Activated CD4-positive, alpha-beta T cell treated with anti-CD3 and anti-CD28 coated beads, Interleukin-2, Interleukin-6, amounts not matched to agents 100 ng/mL and 50 ng/mL, durations not matched to agents 16 hours and 8 hours (primary cell): ENCODE measurements at regions not wholly inside any gene's neighbourhood (a gene's known extent, or its start where the extent isn't known, plus 50 kb on each side); places are given as distances from the start of the nearest gene placed in this dataset.

Source experiments
- DNase-seq: peaks from one replicate; pipeline ENCODE4 v3.0.0-alpha.2; 2020

DNA sequence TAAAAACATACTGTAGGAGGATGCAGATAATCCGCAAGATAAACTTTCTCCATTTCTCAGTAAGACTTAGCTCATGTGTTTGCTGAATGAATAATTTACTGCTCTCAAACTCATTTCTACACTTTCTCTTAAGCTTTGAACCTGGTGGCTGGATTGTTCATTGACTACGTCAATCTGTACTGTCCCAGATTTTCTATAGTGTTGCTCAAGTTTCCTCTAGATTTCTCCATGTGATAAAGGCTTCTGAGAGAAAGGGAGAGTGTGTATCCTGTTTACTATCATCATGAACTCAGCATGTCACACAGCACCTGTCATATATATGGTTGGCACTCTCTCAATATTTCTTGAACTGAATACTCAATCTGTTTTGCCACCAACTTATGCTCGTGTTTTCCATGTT, 518.0 kb upstream of the TBX3 start:
- DNase-seq = no peak

GRCh38 chr12:115199831-115200230, 515.9 kb upstream of the TBX3 start:
- no peak for DNase-seq

DNA sequence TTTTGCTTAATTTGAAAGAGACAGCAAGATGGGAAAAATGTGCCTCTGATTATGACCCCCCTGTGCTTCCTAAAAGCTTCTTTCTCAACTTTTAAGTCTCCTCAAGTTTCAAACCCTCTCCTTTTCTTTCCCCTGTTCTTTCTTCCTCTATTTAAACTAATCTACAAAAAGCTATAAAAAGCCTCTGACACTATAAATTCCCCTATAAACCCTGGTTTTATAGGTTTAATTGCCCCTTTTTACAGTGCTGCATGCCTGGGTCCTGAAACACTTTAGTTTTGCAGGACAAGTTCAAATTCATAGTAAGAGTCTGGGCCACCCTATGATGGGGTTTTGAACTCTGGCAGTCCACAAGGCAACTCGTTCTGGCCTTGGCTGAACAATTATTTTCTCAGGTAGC, 510.9 kb upstream of the TBX3 start:
- no peak for DNase-seq

GRCh38 chr12:115194448-115194847, 510.5 kb upstream of the TBX3 start:
- no peak for DNase-seq

- DNase-seq = no peak
These were observed 507.4 kb upstream of the TBX3 start for GRCh38 chr12:115191342-115191741.

DNA sequence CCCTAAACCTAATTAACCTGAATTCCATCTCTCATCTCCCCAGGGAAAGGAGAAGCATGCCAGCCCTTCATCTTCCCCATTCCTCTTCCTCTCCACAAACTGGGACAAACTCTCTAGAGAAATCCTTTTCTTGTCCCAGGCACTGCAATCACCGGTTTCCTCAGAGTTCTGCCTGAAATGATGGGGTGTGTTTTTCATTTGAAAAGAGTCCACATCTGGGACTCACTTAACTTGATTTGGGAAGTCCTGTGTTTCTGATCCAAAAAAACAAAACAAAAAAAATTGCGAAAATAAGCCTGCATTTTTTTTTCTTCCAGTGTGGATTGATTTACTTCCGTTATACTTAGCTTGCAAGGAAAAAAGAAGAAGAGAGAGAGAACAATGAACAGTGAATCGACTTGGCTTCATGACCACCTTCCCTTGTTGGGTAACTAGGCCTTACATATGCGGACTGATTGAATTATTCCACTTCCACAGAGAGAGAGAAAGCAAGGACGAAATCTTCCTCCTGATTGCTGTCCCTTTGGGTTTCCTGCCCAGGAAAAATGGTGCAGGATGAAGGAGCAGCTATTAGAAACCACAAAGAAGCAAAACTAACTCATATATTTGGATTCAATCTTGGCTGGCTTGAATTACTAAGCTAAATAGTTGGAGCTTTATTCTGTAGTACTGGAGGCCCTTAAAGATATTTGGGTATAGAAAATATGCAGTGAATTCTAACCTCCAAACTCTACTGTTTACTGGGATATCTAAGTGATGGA, 506.2 kb upstream of the TBX3 start:
- DNase-seq = no peak

DNA sequence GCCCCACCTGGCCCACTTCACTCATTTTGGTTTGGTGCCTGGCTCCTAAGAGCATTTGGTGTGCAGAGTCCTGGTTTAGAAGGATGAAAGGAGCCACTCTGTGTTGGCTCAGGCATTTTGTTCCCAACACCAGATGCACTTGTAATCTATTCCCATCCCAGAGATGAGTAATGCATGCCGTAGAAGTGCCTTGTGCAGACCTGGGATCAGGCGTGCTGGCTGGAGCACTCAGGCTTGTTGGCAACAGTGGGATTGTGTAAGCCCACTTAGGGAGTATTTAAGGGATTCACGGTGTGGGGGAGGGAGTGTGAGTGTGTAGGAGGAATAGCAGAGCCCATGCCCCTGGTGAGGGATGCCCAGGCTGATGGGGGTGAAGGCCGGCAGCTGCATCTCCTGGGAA, 501.5 kb upstream of the TBX3 start:
- DNase-seq = no peak

DNA sequence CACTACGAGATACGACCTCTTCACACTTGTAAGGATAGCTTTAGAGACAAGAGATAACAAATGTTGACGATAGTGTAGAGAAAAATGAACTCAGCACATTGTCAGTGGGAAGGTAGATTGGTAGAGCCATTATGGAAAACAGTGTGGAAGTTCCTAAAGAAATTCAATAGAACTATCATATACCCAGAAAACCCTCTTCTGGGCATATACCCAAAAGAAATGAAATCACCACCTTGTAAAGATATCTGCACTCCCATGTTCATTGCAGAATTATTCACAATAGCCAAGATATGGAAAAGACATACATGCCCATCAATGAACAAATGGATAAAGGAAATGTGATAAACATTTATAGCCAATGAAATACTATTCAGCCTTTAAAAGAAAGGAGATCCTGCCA, 499.8 kb upstream of the TBX3 start:
- no peak for DNase-seq

DNA sequence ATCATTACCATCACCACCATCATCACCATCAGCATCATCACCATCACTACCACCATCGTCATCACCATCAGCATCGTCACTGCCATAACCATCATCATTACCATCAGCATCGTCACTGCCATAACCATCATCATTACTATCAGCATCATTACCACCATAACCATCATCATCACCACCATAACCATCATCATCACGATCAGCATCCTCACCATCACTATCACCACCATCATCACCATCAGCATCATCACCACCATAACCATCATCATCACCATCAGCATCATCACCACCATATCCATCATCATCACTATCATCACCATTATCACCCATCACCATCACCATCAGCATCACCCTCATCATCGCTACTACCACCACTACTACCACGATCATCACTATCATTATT, 493.9 kb upstream of the TBX3 start:
- DNase-seq = no peak

DNA sequence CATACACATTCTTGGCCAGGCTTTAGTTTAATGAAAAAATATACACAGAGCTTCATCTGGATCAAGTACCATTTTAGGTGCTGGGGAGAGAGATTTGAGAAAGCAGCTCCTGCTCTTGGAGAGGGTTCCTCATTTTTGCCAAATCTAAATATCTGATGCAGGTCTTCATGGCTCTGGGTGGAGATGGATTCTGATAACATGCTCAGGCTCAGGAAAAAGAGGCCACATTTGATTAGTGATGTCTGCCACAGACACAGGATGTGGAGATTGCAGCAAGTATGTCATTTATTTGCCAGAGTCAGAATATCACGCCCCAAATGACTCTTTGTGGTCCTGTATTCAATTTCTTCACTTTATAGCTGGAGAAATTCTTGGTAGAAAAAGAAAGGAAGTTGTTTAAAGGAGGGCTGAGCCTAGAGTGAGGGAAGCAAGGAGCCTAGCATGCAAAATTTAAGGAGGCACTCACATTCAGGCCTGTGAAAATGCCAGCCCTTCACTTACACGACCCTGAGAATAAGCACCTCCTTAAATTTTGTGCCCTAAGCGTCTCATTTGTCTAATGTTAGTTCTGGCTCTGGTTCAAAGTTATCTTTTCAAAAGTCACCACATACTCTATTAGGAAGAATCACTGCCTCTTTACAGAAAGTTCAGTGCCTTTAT, 492.9 kb upstream of the TBX3 start:
- no peak for DNase-seq

GRCh38 chr12:115174920-115175319, 490.9 kb upstream of the TBX3 start:
- DNase-seq = no peak

DNA sequence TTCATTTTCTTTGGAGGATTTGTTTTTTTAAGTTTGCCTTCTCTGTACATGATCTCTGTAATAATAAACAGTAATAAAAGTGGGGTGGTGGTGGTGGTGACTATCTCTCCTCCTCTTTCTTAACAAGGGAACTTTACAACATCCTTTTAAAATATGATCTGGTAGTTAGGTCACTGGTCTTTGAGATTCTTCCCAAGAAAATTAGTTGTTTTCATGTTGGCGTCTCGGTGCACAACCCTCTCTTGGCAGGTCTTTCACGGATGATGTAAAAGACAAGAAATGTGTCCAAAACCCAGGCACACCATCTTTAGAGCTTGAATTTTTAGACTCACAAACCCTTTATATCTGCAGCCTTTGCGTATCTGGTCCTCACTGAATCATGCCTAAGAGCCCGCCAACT, 488.5 kb upstream of the TBX3 start:
- no peak for DNase-seq

DNA sequence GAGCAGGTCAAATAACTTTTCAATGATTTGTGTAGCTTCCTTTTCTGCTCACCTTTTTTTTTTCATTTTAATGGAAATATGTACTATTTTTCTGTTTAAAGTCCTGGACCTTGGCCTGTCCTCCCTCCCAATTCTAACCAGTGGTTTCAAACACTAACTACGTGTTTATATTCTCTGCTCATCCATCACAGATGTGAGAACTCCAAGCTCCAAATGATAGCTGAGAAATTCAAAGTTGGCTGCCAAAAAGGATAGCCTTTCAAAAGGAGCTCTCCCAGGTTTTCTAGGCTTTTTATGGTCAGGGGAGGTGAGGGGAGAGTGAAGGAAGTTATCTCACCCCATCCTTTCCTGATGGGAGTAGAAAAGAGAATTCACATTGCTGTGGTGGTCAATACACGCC, 486.0 kb upstream of the TBX3 start:
- no peak for DNase-seq

- DNase-seq = no peak
These were observed 482.8 kb upstream of the TBX3 start for GRCh38 chr12:115166698-115167315.

DNA sequence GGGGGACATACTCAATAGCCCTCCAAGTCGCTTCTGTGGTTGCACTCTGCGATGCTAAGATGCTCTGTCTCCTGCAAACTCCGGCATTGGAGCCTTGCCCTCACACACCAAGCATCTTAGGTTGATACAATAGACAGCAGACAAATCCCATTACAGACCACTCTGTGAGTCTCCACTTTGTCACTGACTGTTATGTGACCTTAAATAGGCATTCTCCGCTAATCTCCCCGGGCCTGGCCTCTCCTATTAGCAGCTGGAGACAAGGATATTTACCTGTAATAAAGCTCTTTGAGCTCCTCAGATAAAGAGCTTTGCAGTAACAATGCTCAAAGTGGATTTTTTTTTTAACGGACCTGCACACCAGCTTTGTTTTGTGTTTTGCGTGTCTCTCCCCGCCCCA, 479.7 kb upstream of the TBX3 start:
- no peak for DNase-seq

GRCh38 chr12:115160271-115161128, 476.5 kb upstream of the TBX3 start:
- no peak for DNase-seq

DNA sequence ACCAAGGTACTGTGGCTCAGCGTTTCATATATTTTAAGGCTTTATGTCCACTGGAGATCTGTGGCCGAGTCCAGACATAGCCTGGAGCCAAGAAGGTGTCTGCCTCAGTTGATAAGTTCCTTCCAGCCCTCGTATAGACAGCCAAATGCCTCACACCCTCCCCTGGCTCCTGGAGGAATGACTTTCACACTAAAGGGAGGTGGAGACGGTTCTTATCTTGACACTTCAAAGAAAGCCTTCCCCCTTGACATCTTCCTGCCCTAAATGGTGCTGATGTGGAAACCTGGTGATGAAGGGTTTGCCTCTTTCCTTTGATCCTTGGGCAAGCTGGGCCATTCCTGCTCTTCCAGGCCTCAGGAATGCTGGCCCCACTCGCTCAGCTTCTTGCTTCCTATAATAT, 474.8 kb upstream of the TBX3 start:
- DNase-seq = no peak

- no peak for DNase-seq
These were observed 472.0 kb upstream of the TBX3 start for GRCh38 chr12:115155665-115156645.

DNA sequence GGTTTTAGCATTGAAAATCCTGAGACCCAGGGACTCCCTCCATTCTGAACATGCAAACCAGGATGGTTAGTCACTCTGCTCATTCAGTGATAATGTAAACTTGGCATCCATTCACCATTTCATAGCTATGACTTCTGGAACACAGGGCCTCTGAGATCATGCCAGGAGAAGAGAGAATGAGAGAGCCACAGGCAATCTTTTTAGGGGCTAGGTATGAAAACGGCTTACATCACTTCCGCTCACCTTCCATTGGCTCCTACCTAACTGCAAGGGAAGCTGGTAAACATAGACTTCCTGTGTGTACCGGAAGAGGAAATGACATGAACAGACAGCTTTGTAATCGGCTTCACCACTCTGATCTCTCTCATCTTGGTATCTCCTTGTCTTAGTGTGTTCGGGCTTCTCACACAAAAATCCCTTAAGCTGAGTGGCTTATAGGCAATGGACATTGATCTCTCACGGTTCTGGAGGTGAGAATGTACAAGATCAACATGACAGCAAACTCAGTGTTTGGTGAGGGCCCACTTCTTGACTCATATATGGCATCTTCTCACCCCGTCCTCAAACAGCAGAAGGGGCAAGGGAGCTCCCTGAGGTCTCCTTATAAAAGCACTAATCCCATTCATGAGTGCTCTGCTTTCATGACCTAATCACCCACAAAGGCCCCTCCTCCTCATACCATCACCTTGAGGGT, 465.9 kb upstream of the TBX3 start:
- no peak for DNase-seq

DNA sequence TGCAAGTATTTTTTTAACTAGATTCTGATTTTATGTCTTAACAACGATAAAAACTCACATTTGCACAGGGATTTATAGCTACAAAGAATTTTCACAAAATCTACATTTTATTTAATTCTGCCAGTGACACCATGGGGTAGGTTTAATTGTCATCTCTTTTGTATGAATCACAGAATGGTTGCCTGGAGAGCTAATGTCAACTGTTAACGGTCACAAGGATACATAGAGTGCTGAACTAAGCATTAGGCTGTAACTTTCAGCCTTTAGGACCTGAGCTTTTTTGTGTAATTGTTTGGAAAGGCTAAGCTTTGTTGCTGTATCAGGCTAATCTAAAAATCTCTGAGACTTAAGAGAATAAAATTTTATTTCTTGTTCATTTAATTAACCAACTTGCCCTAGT, 465.3 kb upstream of the TBX3 start:
- no peak for DNase-seq

DNA sequence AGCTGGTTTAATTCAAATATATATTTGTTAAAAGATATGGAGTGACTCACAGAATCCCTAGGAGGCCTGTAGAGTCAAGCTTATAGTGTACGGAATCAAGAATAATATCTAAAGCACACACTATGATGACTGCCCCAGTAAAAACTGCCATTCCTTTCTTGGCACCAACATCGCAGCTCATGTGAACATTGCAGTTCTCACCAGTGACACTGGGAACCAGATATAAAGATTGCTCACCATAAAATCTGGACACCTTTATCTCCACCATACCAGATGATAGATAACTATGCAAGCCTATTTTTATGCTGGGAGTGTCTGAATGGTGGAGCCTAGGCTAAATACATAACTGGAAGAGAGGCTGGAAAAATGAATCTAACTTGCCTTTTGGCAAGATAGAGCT, 463.9 kb upstream of the TBX3 start:
- DNase-seq = no peak

DNA sequence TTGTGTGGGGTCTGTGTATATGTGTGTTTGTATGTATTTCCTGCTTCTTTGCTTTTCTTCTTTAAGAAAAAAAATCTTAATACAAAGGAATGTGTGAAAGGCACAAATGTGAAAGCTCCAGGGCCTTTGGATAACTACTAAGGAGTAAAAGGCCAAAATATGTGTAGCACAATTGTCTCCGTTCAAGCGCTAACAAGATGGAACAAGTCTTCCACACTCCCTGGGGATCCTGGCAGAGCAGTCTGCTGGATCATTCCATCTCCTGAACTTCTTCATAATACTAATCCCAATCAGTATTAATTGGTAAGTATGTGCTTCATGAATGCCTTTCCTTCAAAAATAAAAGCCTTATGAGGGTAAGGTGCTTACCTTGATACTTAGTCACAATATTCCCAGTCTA, 462.5 kb upstream of the TBX3 start:
- DNase-seq = no peak
